Stimulated activated CD4-positive, alpha-beta T cell treated with anti-CD3 and anti-CD28 coated beads, Interleukin-1b, Interleukin-23, amount 100 ng/mL, for 1 hour (primary cell): ENCODE measurements at regions not wholly inside any gene's neighbourhood (a gene's known extent, or its start where the extent isn't known, plus 50 kb on each side); places are given as distances from the start of the nearest gene placed in this dataset.
"Not testable (repeated sequence)": the region's sequence is repeated elsewhere in the genome, so short reads cannot be mapped to it uniquely, and the experiment has no call there.

ENCODE experiments used
- DNase-seq, 2 donors: peaks; one replicate each; pipeline ENCODE4 v3.0.0-alpha.2; 2020; ENCODE audit warnings: low read depth in 2 of 2

DNA sequence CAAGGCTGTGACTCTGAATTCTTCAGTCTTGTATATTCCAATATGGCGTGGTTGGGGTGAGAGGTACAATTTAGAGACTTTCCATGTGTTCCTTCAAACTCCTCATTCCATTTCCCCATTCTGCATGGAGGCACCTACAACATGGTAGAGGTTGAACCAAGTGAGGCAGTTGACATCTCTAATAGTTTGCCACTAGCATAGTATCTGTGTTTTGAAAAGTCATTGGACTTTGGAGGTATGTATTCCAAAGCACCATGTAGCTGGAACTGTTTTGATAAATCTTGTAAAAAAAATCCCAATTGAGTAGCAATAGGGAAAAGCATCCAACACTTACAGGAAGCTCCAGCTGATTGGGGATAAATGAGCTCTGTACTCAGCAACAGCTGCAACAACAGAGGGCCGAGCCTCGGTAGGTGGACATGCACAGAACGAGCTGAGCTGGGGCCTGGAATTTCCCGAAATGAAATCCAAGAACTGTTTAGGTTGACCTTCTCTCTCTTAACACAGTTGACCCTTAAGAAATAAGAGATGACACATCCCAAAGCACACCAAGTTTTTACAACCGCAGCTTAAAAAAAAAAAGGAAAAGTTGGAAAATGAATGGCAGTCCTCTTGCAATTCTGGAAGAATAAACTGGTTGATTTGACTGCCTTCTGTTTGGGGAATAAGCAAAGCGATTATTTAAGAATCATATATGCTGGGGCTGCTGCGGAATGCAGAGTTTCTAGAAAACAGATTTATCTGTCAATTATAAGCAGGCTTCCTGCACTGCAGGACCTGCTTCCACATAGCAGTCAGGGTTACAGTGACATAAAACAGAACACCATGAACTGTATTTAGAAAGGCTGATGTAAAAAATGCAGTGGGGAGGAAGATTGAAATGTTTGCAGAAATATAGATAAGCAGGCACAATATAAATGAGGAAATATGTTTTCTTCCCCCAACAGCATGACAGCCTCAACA, 194.6 kb upstream of the KRR1 start:
- DNase-seq: no peak

DNA sequence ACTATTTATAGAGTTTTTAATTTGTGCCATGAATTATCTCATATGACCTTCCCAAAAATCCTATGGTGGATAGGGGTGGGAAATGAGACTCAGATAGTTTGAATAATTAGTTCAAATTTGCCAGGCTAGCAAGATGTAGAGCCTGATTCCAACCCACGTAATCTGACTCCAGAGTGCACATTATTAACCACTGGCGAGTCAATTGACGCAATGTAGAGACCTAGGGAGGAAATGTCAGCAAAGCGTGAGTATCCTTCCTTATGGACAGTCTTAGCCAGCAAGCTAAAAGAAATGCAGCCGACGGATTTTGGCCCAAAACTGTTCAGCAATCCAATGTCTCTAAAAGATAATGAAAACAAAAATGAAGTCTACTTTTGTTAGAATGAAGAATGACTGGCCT, 193.3 kb upstream of the KRR1 start:
- no peak for DNase-seq

DNA sequence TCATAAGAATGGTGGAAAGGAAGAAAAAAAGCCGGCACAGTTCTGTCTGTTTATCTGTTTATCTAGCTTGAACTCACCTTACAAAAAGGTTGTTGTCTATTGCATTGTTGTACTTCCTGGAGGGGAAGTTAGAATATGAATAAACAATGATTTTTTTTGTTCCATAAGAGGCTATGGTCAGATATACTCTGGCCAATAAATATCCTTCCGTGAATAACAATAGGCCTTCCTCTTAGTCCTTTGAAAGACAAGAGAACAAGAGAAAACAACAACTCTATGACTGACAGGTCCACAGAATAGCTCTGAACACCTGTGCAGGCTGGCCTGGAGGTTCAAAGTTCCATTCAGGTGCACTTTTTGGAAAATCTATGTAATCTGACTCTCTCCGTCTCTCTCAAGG, 192.8 kb upstream of the KRR1 start:
- DNase-seq: no peak

DNA sequence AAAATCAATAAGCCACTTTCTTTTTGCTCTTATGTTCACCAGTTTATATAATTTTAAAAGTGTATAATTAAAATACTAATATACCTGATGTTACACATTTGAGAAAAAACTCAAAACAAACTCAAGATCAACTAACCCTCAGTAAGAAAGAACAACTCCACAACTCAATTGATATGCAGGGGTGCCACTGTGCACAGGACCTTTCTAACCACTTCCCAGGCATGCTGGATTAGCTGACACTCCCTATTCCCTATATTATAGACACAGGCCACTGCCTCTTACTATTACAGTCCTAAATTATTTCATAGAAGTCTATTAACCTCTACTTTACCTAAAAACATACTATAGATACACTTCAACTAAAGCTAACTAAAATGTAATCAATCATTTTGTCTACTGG, 191.7 kb upstream of the KRR1 start:
- DNase-seq: no peak

DNA sequence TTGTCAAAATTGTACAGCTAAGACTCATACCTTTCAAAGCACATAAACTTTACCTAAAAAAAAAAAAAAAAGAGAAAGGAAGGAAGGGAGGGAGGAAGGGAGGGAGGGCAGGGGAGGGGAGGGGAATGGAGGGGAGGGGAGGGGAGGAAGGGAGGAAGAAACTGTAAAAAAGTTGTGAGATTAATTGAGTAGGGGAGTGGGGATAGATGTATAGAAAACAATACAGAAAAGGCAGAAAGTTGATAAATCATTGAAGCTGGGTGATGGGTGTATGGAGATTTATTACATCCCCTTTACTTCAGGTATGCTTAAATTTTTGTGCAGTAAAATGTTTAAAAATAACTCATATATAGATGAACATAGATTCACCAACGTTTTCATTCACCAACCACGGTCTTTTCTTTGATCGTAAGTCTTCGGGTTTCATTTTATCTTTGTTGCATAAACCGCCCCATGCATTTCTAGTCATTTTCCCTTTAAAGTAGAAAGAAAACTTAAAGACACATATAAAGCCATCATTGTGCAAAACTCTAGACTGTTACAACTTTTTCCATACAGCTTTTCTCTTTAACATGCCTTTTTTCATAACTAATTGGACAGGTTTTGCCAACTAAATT, 191.2 kb upstream of the KRR1 start:
- no peak for DNase-seq

DNA sequence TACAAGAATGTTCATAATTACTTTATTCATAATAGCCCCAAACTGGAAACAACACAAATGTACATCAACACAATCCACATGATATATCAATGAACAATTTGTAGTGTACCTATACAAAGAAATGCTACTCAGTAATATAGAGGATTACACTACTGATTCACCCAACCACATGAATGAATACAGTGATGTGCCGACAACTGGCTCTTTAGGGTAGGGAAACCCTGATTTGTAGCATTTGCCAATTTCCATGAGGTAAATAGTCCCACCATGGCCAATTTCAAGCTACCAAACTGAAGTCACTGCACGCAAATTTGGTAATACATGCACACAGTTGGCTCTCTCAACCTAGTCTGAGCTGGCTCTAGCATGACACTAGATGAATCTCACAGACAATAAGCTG, 190.4 kb upstream of the KRR1 start:
- no peak for DNase-seq

DNA sequence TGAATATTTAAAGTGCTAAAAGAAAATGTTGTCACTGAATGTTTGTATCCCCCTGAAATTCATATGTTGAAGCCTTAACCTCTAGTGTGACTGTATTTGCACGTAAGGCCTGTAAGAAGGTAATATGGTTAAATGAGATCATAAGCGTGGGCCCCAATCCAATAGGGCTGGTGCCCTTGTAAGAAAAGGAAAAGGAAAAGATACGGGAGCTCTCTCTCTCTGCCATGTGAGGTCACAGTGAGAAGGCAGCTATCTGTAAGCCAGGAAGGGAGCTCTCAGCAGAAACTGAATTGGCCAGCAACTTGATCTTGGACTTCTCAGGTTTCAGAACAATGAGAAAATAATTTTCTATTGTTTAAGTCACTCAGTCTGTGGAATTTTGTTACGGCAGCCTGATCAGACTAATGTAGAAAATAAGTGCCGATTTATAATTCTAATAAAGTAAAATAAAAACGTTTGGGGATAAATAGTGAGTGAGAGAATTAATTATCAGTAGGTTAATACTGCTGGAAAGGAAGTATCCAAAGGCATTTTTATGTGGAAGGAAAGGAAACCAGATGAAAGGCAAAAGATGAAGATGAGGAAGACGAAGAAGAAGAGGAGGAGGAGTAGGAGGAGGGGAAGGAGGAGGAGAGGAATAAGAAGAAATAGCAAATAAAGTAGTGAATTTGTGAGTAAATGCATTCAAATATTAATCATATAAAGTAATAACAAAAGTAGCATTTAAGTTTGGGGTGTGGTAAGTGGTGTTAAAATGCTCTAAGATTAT, 188.5 kb upstream of the KRR1 start:
- no peak for DNase-seq

DNA sequence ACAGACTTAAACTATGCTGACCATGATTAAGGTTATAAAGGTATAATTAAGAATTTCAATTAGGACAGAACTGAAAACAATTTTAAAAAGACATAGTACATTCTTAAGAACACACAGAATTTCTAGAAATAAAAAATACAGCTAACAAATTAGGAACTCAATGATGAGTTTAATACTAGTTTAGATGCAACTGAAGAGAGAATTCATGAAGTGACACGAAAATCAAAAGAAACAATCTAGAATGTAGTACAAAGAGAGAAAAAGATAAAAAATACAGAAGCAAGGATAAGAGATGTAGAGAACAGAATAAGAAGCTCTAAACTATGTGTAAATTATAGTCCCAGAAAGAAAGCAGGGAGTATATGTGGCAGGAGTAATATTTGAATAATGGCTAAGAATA, 187.8 kb upstream of the KRR1 start:
- DNase-seq: no peak

DNA sequence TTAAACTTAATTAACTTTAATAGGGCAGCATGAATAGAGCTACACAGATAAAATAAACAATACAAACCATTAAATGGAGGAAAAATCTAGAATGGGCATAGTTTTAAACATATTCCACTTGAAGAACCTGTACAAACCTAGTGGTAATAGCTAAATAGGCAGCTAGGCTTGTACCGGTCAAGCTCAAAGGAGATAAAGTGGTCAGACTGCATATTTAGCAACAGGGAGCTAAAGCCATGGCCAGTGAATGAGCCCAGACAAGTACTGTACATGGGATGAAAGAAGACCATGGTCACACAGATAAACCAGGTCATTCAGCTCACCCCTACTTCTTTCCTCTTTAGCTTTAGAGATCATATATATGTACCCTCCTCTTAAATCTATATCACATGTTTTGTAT, 186.6 kb upstream of the KRR1 start:
- no peak for DNase-seq

DNA sequence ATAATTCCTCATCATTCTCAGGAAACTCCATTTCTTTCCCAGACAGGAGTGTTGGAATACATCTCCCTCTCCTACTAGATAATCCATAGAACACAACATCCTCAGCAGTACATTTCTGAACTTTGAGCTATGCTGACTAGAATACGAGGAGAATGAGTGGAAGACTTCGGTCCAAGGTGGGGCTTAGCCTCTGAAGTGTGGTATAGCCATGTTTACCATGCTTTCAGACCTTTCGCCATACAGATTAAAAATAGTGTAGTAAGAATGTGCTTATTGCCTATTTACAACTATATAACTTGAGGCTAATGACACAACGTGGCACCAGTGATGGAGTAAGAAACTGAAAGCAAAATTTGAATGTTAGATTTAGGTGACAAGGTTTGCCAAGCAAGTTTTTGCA, 184.5 kb upstream of the KRR1 start:
- no peak for DNase-seq

DNA sequence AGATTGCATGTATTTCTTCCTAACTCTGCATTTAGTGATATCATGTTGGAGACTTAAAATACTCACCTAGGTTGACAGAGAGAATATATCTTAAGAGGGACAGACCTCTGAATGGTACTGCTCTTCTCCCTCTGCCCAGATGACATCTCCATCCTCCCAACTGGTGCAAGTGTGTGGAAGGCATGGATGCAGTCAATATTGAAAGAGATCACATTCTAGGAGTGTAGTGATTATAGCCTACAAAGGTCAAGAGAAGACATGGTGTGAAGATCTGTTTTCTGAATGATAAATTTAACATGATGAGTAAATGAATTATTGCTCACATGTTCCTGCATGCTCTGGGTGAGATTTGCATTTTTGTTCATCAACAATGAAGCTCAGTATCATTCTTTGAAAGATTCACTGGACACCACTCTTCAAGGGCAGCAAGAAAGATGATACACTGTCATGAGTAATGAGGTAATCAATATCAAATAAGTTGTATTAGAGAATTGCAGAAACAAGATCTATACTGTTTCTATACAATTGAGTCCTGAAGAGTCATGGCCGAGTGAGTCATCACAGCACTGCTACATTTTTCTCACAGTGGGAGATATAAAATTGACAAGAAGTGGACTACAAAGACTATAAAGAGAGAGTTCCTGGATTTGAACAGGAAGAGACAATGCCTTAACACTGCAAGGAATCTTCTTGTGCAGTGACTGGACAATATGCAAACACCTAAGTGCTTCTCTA, 183.3 kb upstream of the KRR1 start:
- no peak for DNase-seq

DNA sequence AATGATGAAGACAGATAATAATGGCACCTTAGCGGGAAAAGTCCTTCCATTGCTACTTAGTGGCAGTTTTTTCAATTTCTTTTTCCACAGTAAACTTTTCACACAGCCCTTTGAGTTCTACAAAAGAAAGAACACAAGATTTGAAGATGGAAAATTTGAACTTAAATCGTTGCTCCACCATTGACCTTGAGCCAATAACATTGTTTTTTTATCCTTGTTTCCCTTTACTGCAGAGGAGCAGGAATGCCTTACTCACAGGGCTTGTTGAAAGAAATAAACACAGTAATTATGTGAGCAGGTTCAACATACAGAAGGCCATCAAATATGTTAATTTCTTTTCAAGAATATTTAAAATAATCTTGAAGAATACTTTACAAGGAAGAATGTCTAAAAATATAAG, 181.5 kb upstream of the KRR1 start:
- no peak for DNase-seq

DNA sequence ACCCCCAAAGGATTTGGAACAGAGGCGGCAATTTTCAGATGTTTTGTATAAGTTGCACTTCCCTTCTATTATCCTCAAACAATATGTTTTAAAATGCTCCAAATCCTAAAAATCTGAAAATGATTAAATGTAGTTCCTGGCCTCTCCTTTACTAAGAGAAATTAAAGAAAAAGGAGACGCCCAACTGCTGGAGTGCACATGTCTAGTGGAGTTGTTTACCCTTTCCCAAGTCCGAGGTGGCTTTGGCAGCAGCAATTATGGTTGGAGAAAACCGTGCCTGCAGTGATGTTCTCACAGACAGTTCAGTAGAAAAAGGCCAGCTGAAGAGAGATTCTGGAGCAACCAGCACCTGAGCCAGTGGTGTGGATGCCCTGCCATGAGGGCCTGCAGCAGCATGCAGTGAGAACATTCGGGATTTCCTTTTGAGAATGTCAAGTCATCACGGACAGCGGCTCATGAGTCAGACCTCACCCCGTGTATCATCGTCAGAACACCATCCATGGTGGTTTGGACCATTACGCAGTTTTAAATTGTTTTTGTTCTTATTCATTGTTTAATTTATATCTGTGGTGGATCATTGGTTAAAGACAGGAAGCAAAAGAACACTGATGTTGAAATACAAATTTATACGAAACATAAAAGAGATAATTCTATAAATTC, 179.0 kb upstream of the KRR1 start:
- no peak for DNase-seq

DNA sequence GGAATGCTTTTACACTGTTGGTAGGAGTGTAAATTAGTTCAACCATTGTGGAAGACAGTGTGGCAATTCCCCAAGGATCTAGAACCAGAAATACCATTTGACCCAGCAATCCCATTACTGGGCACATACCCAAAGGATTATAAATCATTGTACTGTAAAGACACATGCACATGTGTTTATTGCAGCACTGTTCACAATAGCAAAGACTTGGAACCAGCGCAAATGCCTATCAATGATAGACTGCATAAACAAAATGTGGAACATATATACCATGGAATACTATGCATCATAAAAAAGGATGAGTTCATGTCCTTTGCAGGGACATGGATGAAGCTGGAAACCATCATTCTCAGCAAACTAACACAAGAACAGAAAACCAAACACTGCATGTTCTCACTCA, 174.8 kb upstream of the KRR1 start:
- not testable (repeated sequence) for DNase-seq

DNA sequence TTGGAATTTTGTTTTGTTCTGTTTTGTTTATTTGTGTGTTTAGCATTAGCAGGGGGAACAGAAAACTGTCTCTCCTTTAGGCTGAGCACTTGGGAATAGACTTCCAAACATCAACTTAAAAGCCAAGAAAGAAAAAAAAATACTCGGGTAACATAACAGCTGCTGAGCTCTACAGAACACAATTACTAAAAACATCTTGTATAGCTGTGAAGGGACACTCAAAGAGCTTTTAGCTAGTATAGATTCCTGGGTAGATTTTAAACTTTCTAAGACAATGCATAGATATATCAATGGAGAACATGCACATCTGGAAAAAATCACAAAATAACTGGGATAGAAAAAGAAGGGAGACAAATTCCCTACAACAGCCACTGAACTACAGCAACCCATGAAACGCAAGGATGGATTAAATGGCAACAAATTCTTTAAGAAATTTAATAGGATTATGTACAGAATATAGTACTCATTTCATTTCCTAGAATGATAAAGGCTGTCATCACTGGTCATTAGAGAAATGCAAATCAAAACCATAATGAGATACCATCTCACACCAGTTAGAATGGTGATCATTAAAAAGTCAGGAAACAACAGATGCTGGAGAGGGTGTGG, 174.3 kb upstream of the KRR1 start:
- DNase-seq: no peak

DNA sequence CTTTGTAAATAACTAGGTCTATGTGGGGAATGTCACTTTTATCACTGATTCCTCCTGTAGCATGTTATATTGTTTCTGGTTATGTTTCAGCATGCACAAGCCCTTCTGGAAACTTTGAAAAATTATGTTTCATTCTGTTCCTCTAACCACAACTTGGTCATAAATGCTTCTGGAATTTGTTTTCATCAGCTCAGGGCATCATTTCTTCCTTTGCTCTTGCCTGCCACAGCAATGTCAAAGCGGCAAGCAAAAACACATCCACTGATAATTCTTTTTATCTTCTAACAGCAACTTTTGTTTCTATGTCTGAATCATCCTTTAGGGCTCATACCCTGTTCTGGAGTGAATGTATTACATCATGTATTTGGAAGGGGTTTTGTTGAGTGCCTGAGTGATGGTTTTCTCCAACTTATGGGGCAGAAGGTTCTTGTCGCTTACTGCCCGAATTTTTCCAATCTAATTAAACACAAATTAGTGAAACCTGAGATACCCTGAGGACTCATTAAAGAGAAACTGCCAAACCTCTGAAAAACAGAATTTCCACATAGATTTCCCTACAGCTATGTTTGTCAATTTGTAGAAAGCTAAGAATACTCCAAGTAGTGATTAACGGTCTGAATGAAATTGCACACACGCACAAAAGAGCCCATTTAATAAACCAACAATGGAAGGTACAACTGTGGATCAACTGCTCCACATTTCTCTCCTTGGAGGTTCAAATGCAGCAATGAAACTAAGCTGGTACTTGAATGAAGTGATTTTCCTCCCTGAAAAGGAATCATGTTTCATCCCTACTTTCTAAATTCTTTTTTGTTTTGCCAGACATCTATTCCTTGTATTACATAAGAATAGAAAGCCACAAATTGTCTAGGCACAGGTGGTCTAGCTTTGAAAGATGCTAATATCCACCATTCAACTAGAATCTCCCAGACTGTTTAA, 173.5 kb upstream of the KRR1 start:
- no peak for DNase-seq

DNA sequence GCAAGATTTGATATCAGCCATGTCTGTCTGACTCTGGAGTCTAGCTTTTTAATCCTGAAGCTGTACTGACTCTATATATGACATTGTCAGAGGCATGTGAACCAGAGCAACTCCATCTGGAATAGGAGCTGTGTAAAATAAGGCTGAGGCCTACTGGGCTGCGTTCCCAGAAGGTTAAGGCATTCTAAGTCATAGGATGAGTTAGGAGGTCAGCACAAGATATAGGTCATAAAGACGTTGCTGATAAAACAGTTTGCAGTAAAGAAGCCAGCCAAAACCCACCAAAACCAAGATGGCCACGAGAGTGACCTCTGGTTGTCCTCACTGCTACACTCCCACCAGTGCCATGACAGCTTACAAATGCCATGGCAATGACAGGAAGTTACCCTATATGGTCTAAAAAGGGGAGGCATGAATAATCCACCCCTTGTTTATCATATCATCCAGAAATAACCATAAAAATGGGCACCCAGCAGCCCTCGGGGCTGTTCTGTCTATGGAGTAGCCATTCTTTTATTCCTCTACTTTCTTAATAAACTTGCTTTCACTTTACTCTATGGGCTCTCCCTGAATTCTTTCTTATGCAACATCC, 172.7 kb upstream of the KRR1 start:
- DNase-seq: not testable (repeated sequence)

DNA sequence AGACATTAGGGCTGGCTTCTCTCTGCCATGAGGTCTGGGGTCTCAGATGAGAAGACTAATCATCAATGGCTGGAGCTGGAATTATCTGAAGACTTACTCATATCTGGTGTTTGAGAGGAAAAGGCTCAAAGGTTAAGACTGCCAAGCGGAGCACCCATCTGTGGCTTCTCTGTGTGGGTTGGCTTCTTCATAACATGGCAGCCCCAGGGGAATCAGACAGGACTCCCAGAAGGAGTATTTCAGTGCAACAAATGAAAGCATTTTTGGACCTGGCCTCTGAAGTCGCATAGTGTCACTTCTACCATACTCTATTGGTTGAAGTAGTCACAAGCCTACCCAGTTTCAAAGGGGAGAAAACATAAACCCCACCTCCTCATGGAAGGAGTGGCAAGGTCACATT, 171.8 kb upstream of the KRR1 start:
- no peak for DNase-seq

DNA sequence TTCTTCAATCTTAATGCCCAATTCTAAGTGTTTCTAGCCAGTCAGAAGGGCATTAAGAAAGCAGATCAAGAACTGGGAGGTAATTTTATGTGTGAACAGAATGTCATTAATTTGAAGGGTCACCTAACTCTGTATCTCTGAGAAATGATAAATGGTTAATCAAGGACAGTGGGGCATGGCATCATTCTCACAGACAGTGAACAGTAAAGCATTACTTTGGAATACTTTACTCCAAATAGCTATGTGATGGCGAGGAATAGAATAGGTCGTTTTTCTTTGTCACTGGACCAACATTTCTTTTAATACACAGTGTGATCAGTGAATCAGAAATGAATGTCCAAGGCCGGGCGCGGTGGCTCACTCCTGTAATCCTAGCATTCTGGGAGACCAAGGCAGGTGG, 166.1 kb upstream of the KRR1 start:
- DNase-seq: no peak
